Keratinocyte (primary cell): ENCODE measurements at regions not wholly inside any gene's neighbourhood (a gene's known extent, or its start where the extent isn't known, plus 50 kb on each side); places are given as distances from the start of the nearest gene placed in this dataset.
A peak's percentile ranks its signal among the peaks of the same experiment; 100 is the strongest.

Source experiments
- DNase-seq: peaks from one replicate; pipeline ENCODE4 v3.0.0-alpha.2; 2011; ENCODE audit warnings: low read depth, missing footprints, low spot score
- FAIRE-seq: peaks from 2 replicates; lab custom pipeline; 2011; peaks lifted over from hg19 to GRCh38; lab: Jason Lieb, UNC
- H2AFZ ChIP-seq: 2 replicates; pipeline ENCODE4 v1.6.0; 2012; ENCODE audit warnings: low read length, control low read depth, inconsistent platforms; ENCODE audit not compliant: control insufficient read depth
- H3K27ac ChIP-seq: 2 replicates; pipeline ENCODE4 v1.5.1; 2011; ENCODE audit warnings: low read length; ENCODE audit not compliant: control insufficient read depth, insufficient read depth
- H3K27me3 ChIP-seq: 3 replicates; pipeline ENCODE4 v1.6.0; 2011; ENCODE audit warnings: low read length; ENCODE audit not compliant: control insufficient read depth, insufficient read depth; ENCODE audit errors: extremely low read depth
- H3K36me3 ChIP-seq, 2 experiments: 2 replicates in 1 of 2; 3 replicates in 1 of 2; pipeline ENCODE4 v1.5.1; 2011; ENCODE audit warnings: low read length in 2 of 2, mild to moderate bottlenecking in 1 of 2; ENCODE audit not compliant: control insufficient read depth in 2 of 2, insufficient read depth in 2 of 2; ENCODE audit errors: extremely low read depth in 1 of 2
- H3K4me1 ChIP-seq: 3 replicates; pipeline ENCODE4 v1.5.1; 2011; ENCODE audit warnings: low read length; ENCODE audit not compliant: control insufficient read depth, insufficient read depth; ENCODE audit errors: extremely low read depth
- H3K4me2 ChIP-seq: 3 replicates; pipeline ENCODE4 v1.6.0; 2011; ENCODE audit warnings: low read depth, low read length; ENCODE audit not compliant: control insufficient read depth, insufficient read depth; ENCODE audit errors: extremely low read depth
- H3K4me3 ChIP-seq, 3 experiments: fragments of 200-600 bp in 1 of 3; sonication (generic) in 1 of 3; 2 replicates in 2 of 3; 3 replicates in 1 of 3; pipeline ENCODE4 v1.5.1; 2011 to 2016; ENCODE audit warnings: low read length in 3 of 3, mild to moderate bottlenecking in 3 of 3, control low read depth in 2 of 3, inconsistent platforms in 1 of 3, low read depth in 1 of 3, mixed read lengths in 1 of 3, mixed run types in 1 of 3, moderate library complexity in 1 of 3; ENCODE audit not compliant: control insufficient read depth in 2 of 3, insufficient read depth in 2 of 3; ENCODE audit errors: extremely low read depth in 1 of 3
- H3K79me2 ChIP-seq: 2 replicates; pipeline ENCODE4 v1.6.0; 2012; ENCODE audit warnings: low read length; ENCODE audit not compliant: control insufficient read depth, insufficient read depth
- H3K9ac ChIP-seq: 3 replicates; pipeline ENCODE4 v1.6.0; 2011; ENCODE audit warnings: low read length; ENCODE audit not compliant: control insufficient read depth, insufficient read depth; ENCODE audit errors: extremely low read depth
- H3K9me1 ChIP-seq: 3 replicates; pipeline ENCODE4 v1.6.0; 2011; ENCODE audit warnings: low read length; ENCODE audit not compliant: control insufficient read depth, insufficient read depth; ENCODE audit errors: extremely low read depth
- H3K9me3 ChIP-seq: 2 replicates; pipeline ENCODE4 v1.5.1; 2012; ENCODE audit warnings: low read depth, low read length; ENCODE audit not compliant: control insufficient read depth
- H4K20me1 ChIP-seq: 3 replicates; pipeline ENCODE4 v1.6.0; 2011; ENCODE audit warnings: low read length; ENCODE audit not compliant: control insufficient read depth, insufficient read depth; ENCODE audit errors: extremely low read depth
- CTCF ChIP-seq, 3 experiments: IDR thresholded peaks in 1 of 3; conservative IDR thresholded peaks in 1 of 3; optimal IDR thresholded peaks in 1 of 3; 2 replicates in 2 of 3; 3 replicates in 1 of 3; pipeline versions ENCODE3 to v1.5.1; 2011; ENCODE audit warnings: low read length in 3 of 3, mild to moderate bottlenecking in 3 of 3, moderate library complexity in 2 of 3, control low read depth in 1 of 3, inconsistent platforms in 1 of 3; ENCODE audit not compliant: insufficient read depth in 2 of 3; ENCODE audit errors: extremely low read depth in 1 of 3
- EZH2 ChIP-seq: IDR thresholded peaks from one replicate; pipeline ENCODE4 v1.6.1; 2012; ENCODE audit warnings: inconsistent platforms, mild to moderate bottlenecking, low read length, moderate library complexity
- dilution Hi-C: fragments of 300-500 bp; cut with MboI; formaldehyde crosslinking; loops from one replicate; pipeline ENCODE4 v1.7.0; 2020; ENCODE audit warnings: low sequenced_read_pairs; ENCODE audit not compliant: extremely low pct_ligation_motif_present

DNA sequence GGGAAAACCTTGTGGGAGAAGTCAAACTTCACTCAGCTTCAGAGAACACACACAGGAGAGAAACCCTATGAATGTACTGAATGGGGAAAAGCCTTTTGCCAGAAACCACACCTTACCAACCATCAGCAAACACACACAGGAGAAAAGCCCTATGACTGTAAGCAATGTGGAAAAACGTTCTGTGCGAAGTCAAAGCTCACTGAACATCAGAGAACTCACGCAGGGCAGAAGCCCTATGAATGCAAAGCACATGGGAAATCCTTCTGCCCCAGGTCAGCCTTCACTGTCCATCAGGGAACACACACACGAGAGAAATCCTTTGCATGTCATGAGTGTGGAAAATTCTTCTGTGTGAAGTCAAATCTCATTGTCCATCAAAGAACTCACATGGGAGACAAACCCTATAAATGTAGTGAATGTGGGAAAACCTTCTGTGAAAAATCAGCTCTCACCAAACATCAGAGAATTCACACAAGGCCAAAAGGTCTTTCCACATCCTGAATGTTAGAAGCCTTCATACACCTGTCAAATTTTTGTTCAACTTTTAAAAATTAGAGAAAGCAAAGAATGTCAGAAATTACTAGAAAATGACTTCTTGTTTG, 199.4 kb downstream of the SMIM20 start:
- Histone ChIP-seq H3K9ac (no peak overlapping the region), H3K27ac (no peak overlapping the region), H3K9me3 (peaks cover 12% of the 10 kb centered on the region), H4K20me1 (no peaks in the 10 kb centered on the region), H3K4me2 (no peak overlapping the region), H3K36me3 (no peaks in the 10 kb centered on the region), H3K4me1 (no peaks in the 10 kb centered on the region), H3K27me3 (peaks cover 5% of the 10 kb centered on the region), H3K79me2 (no peaks in the 10 kb centered on the region), H3K4me3 (no peak overlapping the region), H2AFZ (no peak overlapping the region), H3K9me1 (no peaks in the 10 kb centered on the region)
- no peak for DNase-seq
- dilution Hi-C loops, result no loop called here
- no peak for FAIRE-seq
- no peak for TF ChIP-seq EZH2
- TF ChIP-seq CTCF (optimal IDR thresholded peaks at IDR 0.05 in 1 of 3, IDR thresholded peaks at IDR 0.05 in 1 of 3, conservative IDR thresholded peaks at IDR 0.05 in 1 of 3; ENCODE audit: extremely low read depth in 1 of 3, insufficient read depth in 2 of 3, low read length in 3 of 3), result no peak

DNA sequence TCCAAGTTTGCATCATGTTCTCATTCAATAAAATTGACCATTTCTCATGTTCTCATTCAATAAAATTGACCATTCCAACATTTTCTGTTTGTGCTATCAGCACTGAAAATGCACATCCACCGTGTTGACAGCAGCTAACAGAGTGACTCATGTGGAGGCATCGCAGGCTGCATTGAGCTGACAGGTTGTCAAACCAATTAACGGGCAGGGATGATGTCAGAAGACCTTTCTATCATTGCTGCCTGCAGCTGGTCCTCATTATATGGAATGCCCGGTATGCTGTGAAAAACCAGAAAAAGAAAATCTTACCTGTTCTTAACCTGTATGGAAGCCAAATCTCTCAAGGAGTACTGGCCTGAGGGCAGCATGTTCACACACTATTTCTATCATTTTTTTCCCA, 202.0 kb downstream of the SMIM20 start:
- no peaks in the 10 kb centered on the region for H3K9me1 ChIP-seq

More for the DNA sequence above, 202.0 kb downstream of the SMIM20 start:
- no peaks in the 10 kb centered on the region for H3K4me1 ChIP-seq
- H3K9ac ChIP-seq, result no peak overlapping the region
- dilution Hi-C loops, result no loop called here
- H3K4me2 ChIP-seq, result no peak overlapping the region
- H4K20me1 ChIP-seq, result no peaks in the 10 kb centered on the region
- H3K27me3 ChIP-seq, result peaks cover 5% of the 10 kb centered on the region
- DNase-seq (no peak), FAIRE-seq (peak; percentile 41)
- no peak overlapping the region for H3K4me3 ChIP-seq
- H3K79me2 ChIP-seq, result no peaks in the 10 kb centered on the region
- no peak overlapping the region for H2AFZ ChIP-seq
- H3K36me3 ChIP-seq, result no peaks in the 10 kb centered on the region
- peaks cover 12% of the 10 kb centered on the region for H3K9me3 ChIP-seq
- TF ChIP-seq CTCF (optimal IDR thresholded peaks at IDR 0.05 in 1 of 3, IDR thresholded peaks at IDR 0.05 in 1 of 3, conservative IDR thresholded peaks at IDR 0.05 in 1 of 3; ENCODE audit: extremely low read depth in 1 of 3, insufficient read depth in 2 of 3, low read length in 3 of 3) (no peak), EZH2 (no peak)
- H3K27ac ChIP-seq, result no peak overlapping the region
